A549 (cell line): ENCODE measurements at regions not wholly inside any gene's neighbourhood (a gene's known extent, or its start where the extent isn't known, plus 50 kb on each side); places are given as distances from the start of the nearest gene placed in this dataset.

Source experiments
- ATAC-seq, 2 experiments: fragments of 200-7000 bp in 1 of 2; fragments of >200 bp in 1 of 2; cut with Nextera tagmentation in 1 of 2; cut with Tn5 transposase in 1 of 2; 3 replicates each; pipeline versions ENCODE4 v1.8.0 to v1.9.1; 2018 to 2020; ENCODE audit warnings: mild to moderate bottlenecking in 1 of 2, moderate library complexity in 1 of 2
- CTCF ChIA-PET: fragments of 300-600 bp; sonication (Branson Sonifier 250); formaldehyde crosslinking; extraction: SDS; loops from one replicate; lab custom pipeline; 2021; ENCODE audit warnings: antibody characterized with exemption, inconsistent platforms; lab: Yijun Ruan, JAX
- POLR2A ChIA-PET: fragments of 350-600 bp; formaldehyde crosslinking; extraction: SDS; loops from one replicate; lab custom pipeline; 2021; ENCODE audit warnings: antibody characterized with exemption, inconsistent platforms; lab: Yijun Ruan, JAX
- DNase-seq, 2 experiments: peaks; one replicate each; pipeline versions ENCODE4 v3.0.0 to v3.0.0-alpha.2; 2011 to 2016; ENCODE audit warnings: low read depth in 1 of 2, low spot score in 1 of 2
- FAIRE-seq: peaks from 2 replicates; lab custom pipeline; 2011; peaks lifted over from hg19 to GRCh38; lab: Jason Lieb, UNC
- H3K27ac ChIP-seq, 2 experiments: fragments of >200 bp; sonication (Bioruptor Twin); formaldehyde crosslinking; 3 replicates each; pipeline ENCODE4 v1.5.1; 2016 to 2017
- H3K4me1 ChIP-seq: fragments of >200 bp; sonication (Bioruptor Twin); formaldehyde crosslinking; 3 replicates; pipeline ENCODE4 v1.6.1; 2016
- H3K4me2 ChIP-seq: fragments of >200 bp; sonication (Bioruptor Twin); formaldehyde crosslinking; 3 replicates; pipeline ENCODE4 v1.6.1; 2016
- H3K4me3 ChIP-seq: fragments of >200 bp; sonication (Bioruptor Twin); formaldehyde crosslinking; 3 replicates; pipeline ENCODE4 v1.5.1; 2016
- H3K9me3 ChIP-seq: fragments of >200 bp; sonication (Bioruptor Twin); formaldehyde crosslinking; 3 replicates; pipeline ENCODE4 v1.6.1; 2016
- ATOH8 ChIP-seq: fragments of 250-450 bp; sonication (Bioruptor Pico); IDR thresholded peaks from 2 replicates; pipeline ENCODE4 v1.5.0; 2020; ENCODE audit warnings: low read depth, mild to moderate bottlenecking, moderate library complexity
- BHLHE40 ChIP-seq: IDR thresholded peaks from 2 replicates; pipeline ENCODE4 v1.6.1; 2012; ENCODE audit warnings: low read depth, low read length, inconsistent platforms
- CBX8 ChIP-seq: fragments of 200-600 bp; sonication (generic); IDR thresholded peaks from 2 replicates; pipeline ENCODE4 v1.6.1; 2016
- CHD4 ChIP-seq: fragments of 200-600 bp; sonication (generic); IDR thresholded peaks from 2 replicates; pipeline ENCODE4 v1.6.1; 2016; ENCODE audit warnings: antibody characterized with exemption, mild to moderate bottlenecking, borderline replicate concordance
- CTCF ChIP-seq: fragments of >200 bp; sonication (Bioruptor Twin); formaldehyde crosslinking; IDR thresholded peaks from 3 replicates; pipeline ENCODE4 v1.5.1; 2016
- ESRRA ChIP-seq: fragments of 150-350 bp; IDR thresholded peaks from 2 replicates; pipeline ENCODE4 v1.6.1; 2014; ENCODE audit warnings: mild to moderate bottlenecking, low read length, borderline replicate concordance
- FOSL2 ChIP-seq, 2 experiments: fragments of 450-650 bp in 1 of 2; fragments of >200 bp in 1 of 2; sonication (Bioruptor Twin) in 1 of 2; formaldehyde crosslinking; IDR thresholded peaks; 2 replicates each; pipeline versions ENCODE4 v1.5.0 to v1.6.1; 2016 to 2020; ENCODE audit warnings: mild to moderate bottlenecking in 1 of 2, moderate library complexity in 1 of 2
- HDAC2 ChIP-seq: fragments of 200-600 bp; sonication (generic); IDR thresholded peaks from 2 replicates; pipeline ENCODE4 v1.6.1; 2016
- HOXA7 ChIP-seq: fragments of 250-450 bp; sonication (Bioruptor Pico); IDR thresholded peaks from 2 replicates; pipeline ENCODE4 v1.5.0; 2020; ENCODE audit warnings: mild to moderate bottlenecking, moderate library complexity
- HOXB5 ChIP-seq: fragments of 250-450 bp; sonication (Bioruptor Pico); IDR thresholded peaks from 2 replicates; pipeline ENCODE4 v1.5.0; 2020; ENCODE audit warnings: mild to moderate bottlenecking, moderate library complexity
- JUNB ChIP-seq: fragments of >200 bp; sonication (Bioruptor Twin); formaldehyde crosslinking; IDR thresholded peaks from 2 replicates; pipeline ENCODE4 v1.6.1; 2016
- KDM5A ChIP-seq: fragments of 200-600 bp; sonication (generic); IDR thresholded peaks from 2 replicates; pipeline ENCODE4 v1.6.1; 2016; ENCODE audit warnings: antibody characterized with exemption, mild to moderate bottlenecking
- MAFK ChIP-seq: fragments of 450-650 bp; IDR thresholded peaks from 2 replicates; pipeline ENCODE4 v1.6.1; 2014; ENCODE audit not compliant: partially characterized antibody
- MAX ChIP-seq: IDR thresholded peaks from 2 replicates; pipeline ENCODE4 v1.6.1; 2012
- MYC ChIP-seq: IDR thresholded peaks from 2 replicates; pipeline ENCODE4 v1.6.1; 2012; ENCODE audit warnings: mild to moderate bottlenecking, inconsistent platforms, low read length, improper control_type of control experiment, borderline replicate concordance
- NFE2L2 ChIP-seq: fragments of 150-350 bp; conservative IDR thresholded peaks from 2 replicates; pipeline ENCODE4 v1.6.1; 2014; ENCODE audit warnings: low read length
- POLR2A ChIP-seq: IDR thresholded peaks from 2 replicates; pipeline ENCODE4 v1.6.1; 2012; ENCODE audit warnings: mild to moderate bottlenecking, low read length
- RARB ChIP-seq: fragments of 250-450 bp; sonication (Bioruptor Pico); IDR thresholded peaks from 2 replicates; pipeline ENCODE4 v1.8.0; 2021; ENCODE audit warnings: mild to moderate bottlenecking, moderate library complexity
- REST ChIP-seq: fragments of 200-600 bp; sonication (generic); IDR thresholded peaks from 2 replicates; pipeline ENCODE4 v1.6.1; 2016; ENCODE audit warnings: antibody characterized with exemption, mild to moderate bottlenecking, moderate library complexity
- SREBF2 ChIP-seq: fragments of 450-650 bp; IDR thresholded peaks from 2 replicates; pipeline ENCODE4 v1.6.1; 2014; ENCODE audit warnings: mild to moderate bottlenecking, moderate library complexity
- TP53 ChIP-seq: fragments of 250-450 bp; sonication (Bioruptor Pico); IDR thresholded peaks from 2 replicates; pipeline ENCODE4 v1.5.0; 2021; ENCODE audit warnings: mild to moderate bottlenecking, moderate library complexity
- ZC3H11A ChIP-seq: fragments of 450-650 bp; IDR thresholded peaks from 2 replicates; pipeline ENCODE4 v1.6.1; 2014; ENCODE audit warnings: antibody characterized with exemption, mild to moderate bottlenecking
- ZFP36 ChIP-seq: fragments of 450-650 bp; IDR thresholded peaks from 2 replicates; pipeline ENCODE4 v1.6.1; 2014; ENCODE audit warnings: borderline replicate concordance; ENCODE audit not compliant: partially characterized antibody
- ZSCAN20 ChIP-seq: fragments of 250-450 bp; sonication (Bioruptor Pico); IDR thresholded peaks from 2 replicates; pipeline ENCODE4 v1.8.0; 2022; ENCODE audit warnings: mild to moderate bottlenecking, moderate library complexity
- WGBS: methylation state at CpG from one replicate; pipeline ENCODE4 v1.1.6; 2017; ENCODE audit errors: missing lambda C conversion rate; 5-methylcytosine and 5-hydroxymethylcytosine counted together
- TF ChIP-seq, protein P1 (sequence below): fragments of 150-350 bp; IDR thresholded peaks from 2 replicates; pipeline ENCODE4 v1.6.1; 2014; ENCODE audit warnings: low read depth, mild to moderate bottlenecking, low read length

DNA sequence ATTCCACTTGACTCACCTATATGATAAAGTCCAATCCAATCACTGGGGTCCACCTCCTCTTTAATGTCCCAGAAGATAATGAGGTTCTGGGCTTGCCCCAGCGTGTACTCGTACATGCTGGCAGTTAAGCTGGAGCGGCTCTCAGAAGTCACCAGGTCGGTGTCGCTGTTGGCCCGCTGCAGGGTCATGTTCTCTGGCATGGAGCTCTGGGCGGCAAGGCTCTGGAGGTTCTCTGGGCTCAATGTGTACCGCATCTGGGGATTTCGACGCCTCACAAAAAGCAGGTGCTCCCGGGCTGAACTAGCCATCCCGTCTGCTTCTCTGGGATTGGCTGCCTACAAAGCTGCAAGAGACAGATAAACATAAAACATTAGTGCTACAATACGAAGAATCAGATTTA is 206.4 kb upstream of the CCDC150 start:
- FAIRE-seq (no peak), DNase-seq (no peak), ATAC-seq (no peak)
- ChIA-PET POLR2A (no interaction called here), CTCF (interaction anchor here (4.3 kb wide), 1 partner anchor 20 kb away, joined by 16 read pairs; no protein-coding TSS in a partner anchor)
- Histone ChIP-seq H3K4me3 (no peak overlapping the region), H3K4me2 (no peak overlapping the region), H3K9me3 (no peaks in the 10 kb centered on the region), H3K27ac (no peak overlapping the region), H3K4me1 (no peaks in the 10 kb centered on the region)
- 90% methylated on average over 13 of the region's 13 CpGs for WGBS
- TF ChIP-seq MYC (no peak), MAFK (no peak), NFE2L2 (no peak), CBX8 (no peak), ATOH8 (CRISPR knock-in tag) (no peak), POLR2A (no peak), MAX (no peak), TP53 (CRISPR knock-in tag) (no peak), FOSL2 (IDR thresholded peaks at IDR 0.05) (no peak), FOSL2 (CRISPR knock-in tag; IDR thresholded peaks at IDR 0.05) (no peak), HOXA7 (CRISPR knock-in tag) (no peak), HOXB5 (CRISPR knock-in tag) (no peak), ZSCAN20 (CRISPR knock-in tag) (no peak), HDAC2 (no peak), JUNB (no peak), ZFP36 (no peak), CHD4 (no peak)
- TF ChIP-seq, protein P1, sequence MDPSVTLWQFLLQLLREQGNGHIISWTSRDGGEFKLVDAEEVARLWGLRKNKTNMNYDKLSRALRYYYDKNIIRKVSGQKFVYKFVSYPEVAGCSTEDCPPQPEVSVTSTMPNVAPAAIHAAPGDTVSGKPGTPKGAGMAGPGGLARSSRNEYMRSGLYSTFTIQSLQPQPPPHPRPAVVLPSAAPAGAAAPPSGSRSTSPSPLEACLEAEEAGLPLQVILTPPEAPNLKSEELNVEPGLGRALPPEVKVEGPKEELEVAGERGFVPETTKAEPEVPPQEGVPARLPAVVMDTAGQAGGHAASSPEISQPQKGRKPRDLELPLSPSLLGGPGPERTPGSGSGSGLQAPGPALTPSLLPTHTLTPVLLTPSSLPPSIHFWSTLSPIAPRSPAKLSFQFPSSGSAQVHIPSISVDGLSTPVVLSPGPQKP = no peak

- FAIRE-seq (no peak), ATAC-seq (no peak), DNase-seq (no peak)
- TF ChIP-seq TP53 (CRISPR knock-in tag) = no peak
- no peak for TF ChIP-seq ZSCAN20 (CRISPR knock-in tag)
- no peak for TF ChIP-seq RARB (CRISPR knock-in tag)
- no peak for TF ChIP-seq MYC
- no peak for TF ChIP-seq CTCF
- TF ChIP-seq ESRRA = no peak
- no peaks in the 10 kb centered on the region for H3K4me1 ChIP-seq
- H3K9me3 ChIP-seq = no peaks in the 10 kb centered on the region
- no peak overlapping the region for H3K4me2 ChIP-seq
- ChIA-PET CTCF (interaction anchor here (1.6 to 4.3 kb wide), 2 partner anchors 19 to 22 kb away, joined by 3 to 16 read pairs; no protein-coding TSS in a partner anchor), POLR2A (no interaction called here)
- no peak overlapping the region for H3K27ac ChIP-seq
- WGBS = 92% methylated on average over 5 of the region's 5 CpGs
- H3K4me3 ChIP-seq = no peak overlapping the region
Measured at GRCh38 chr2:196434217-196434616, 205.3 kb upstream of the CCDC150 start.

GRCh38 chr2:196435189-196435588 is 204.3 kb upstream of the CCDC150 start:
- POLR2A ChIA-PET = no interaction called here
- CTCF ChIA-PET = interaction anchor here (0.8 to 4.3 kb wide), 3 partner anchors 13 to 23 kb away, joined by 3 to 16 read pairs (median 3); no protein-coding TSS in a partner anchor
- Histone ChIP-seq H3K27ac (no peak overlapping the region), H3K4me2 (no peak overlapping the region), H3K4me1 (no peaks in the 10 kb centered on the region), H3K4me3 (no peak overlapping the region), H3K9me3 (no peaks in the 10 kb centered on the region)
- FAIRE-seq (no peak), DNase-seq (no peak), ATAC-seq (no peak)
- no peak for TF ChIP-seq REST
- no peak for TF ChIP-seq ZC3H11A
- TF ChIP-seq RARB (CRISPR knock-in tag) = no peak
- no peak for TF ChIP-seq SREBF2
- TF ChIP-seq BHLHE40 = no peak
- no peak for TF ChIP-seq ZSCAN20 (CRISPR knock-in tag)
- no peak for TF ChIP-seq MYC
- TF ChIP-seq KDM5A = no peak
- no peak for TF ChIP-seq HOXB5 (CRISPR knock-in tag)
- no peak for TF ChIP-seq HOXA7 (CRISPR knock-in tag)
